ENCODE measurements at regions not wholly inside any gene's neighbourhood (a gene's known extent, or its start where the extent isn't known, plus 50 kb on each side); places are given as distances from the start of the nearest gene placed in this dataset.

- no peak for ATAC-seq
- Histone ChIP-seq H3K27ac (no peak overlapping the region), H3K4me1 (no peaks in the 10 kb centered on the region), H3K4me3 (no peak overlapping the region), H3K4me2 (no peak overlapping the region), H3K9me3 (no peaks in the 10 kb centered on the region)
- CTCF ChIA-PET: no interaction called here
- DNase-seq (ENCODE audit: low read depth in 1 of 2, low spot score in 1 of 2): no peak
- TF ChIP-seq MAFK (IDR thresholded peaks at IDR 0.05; ENCODE audit: partially characterized antibody) (peak; percentile 15), JUN (IDR thresholded peaks at IDR 0.05) (no peak), CHD4 (IDR thresholded peaks at IDR 0.05; ENCODE audit: borderline replicate concordance) (no peak), USF2 (IDR thresholded peaks at IDR 0.05) (no peak), ZC3H11A (IDR thresholded peaks at IDR 0.05) (no peak), CTCF (IDR thresholded peaks at IDR 0.05) (no peak), BHLHE40 (IDR thresholded peaks at IDR 0.05; ENCODE audit: low read depth, low read length) (no peak), NPAS2 (CRISPR knock-in tag; IDR thresholded peaks at IDR 0.05; ENCODE audit: borderline replicate concordance) (no peak)
- WGBS (ENCODE audit: missing lambda C conversion rate): 58% methylated on average over 1 of the region's 1 CpG
- FAIRE-seq: no peak
- POLR2A ChIA-PET: no interaction called here
Observed at GRCh38 chr10:10118131-10118530, 899.5 kb upstream of the CELF2 start.

GRCh38 chr10:10120671-10121070 lies 897.0 kb upstream of the CELF2 start:
- Histone ChIP-seq H3K4me1 (no peaks in the 10 kb centered on the region), H3K27ac (no peak overlapping the region), H3K4me2 (no peak overlapping the region), H3K4me3 (no peak overlapping the region), H3K9me3 (no peaks in the 10 kb centered on the region)
- no peak for DNase-seq (ENCODE audit: low read depth in 1 of 2, low spot score in 1 of 2)
- no peak for ATAC-seq
- no peak for FAIRE-seq
- POLR2A ChIA-PET: no interaction called here
- 0% methylated on average over 3 of the region's 3 CpGs for WGBS (ENCODE audit: missing lambda C conversion rate)
- CTCF ChIA-PET: no interaction called here
- TF ChIP-seq JUNB (IDR thresholded peaks at IDR 0.05) (no peak), BHLHE40 (IDR thresholded peaks at IDR 0.05; ENCODE audit: low read depth, low read length) (no peak), HES2 (IDR thresholded peaks at IDR 0.05) (no peak), ZNF302 (CRISPR knock-in tag; IDR thresholded peaks at IDR 0.05) (no peak), RFX5 (IDR thresholded peaks at IDR 0.05) (no peak), HOXB5 (CRISPR knock-in tag; IDR thresholded peaks at IDR 0.05) (no peak), CEBPB (IDR thresholded peaks at IDR 0.05) (no peak), RAD21 (conservative IDR thresholded peaks at IDR 0.05 in 1 of 2, IDR thresholded peaks at IDR 0.05 in 1 of 2) (no peak), TFCP2L1 (CRISPR knock-in tag; IDR thresholded peaks at IDR 0.05) (no peak)

GRCh38 chr10:10125676-10126075 lies 892.0 kb upstream of the CELF2 start:
- no peaks in the 10 kb centered on the region for H3K4me1 ChIP-seq
- H3K4me3 ChIP-seq: no peak overlapping the region
- ChIA-PET POLR2A (no interaction called here), CTCF (no interaction called here)
- no peaks in the 10 kb centered on the region for H3K9me3 ChIP-seq
- FAIRE-seq: no peak
- DNase-seq (ENCODE audit: low read depth in 1 of 2, low spot score in 1 of 2): no peak
- ATAC-seq: no peak
- no peak overlapping the region for H3K4me2 ChIP-seq
- 13% methylated on average over 4 of the region's 4 CpGs for WGBS (ENCODE audit: missing lambda C conversion rate)
- H3K27ac ChIP-seq: no peak overlapping the region
- no peak for TF ChIP-seq BHLHE40 (IDR thresholded peaks at IDR 0.05; ENCODE audit: low read depth, low read length)
- TF ChIP-seq ZC3H11A (IDR thresholded peaks at IDR 0.05): no peak
- TF ChIP-seq SMC3 (IDR thresholded peaks at IDR 0.05): no peak
- no peak for TF ChIP-seq RARB (CRISPR knock-in tag; IDR thresholded peaks at IDR 0.05)
- no peak for TF ChIP-seq ATOH8 (CRISPR knock-in tag; IDR thresholded peaks at IDR 0.05; ENCODE audit: low read depth)
- no peak for TF ChIP-seq CHD4 (IDR thresholded peaks at IDR 0.05; ENCODE audit: borderline replicate concordance)
- TF ChIP-seq REST (IDR thresholded peaks at IDR 0.05): no peak
- no peak for TF ChIP-seq CHD2 (IDR thresholded peaks at IDR 0.05; ENCODE audit: low read length, partially characterized antibody)
- no peak for TF ChIP-seq RFX5 (IDR thresholded peaks at IDR 0.05)
- no peak for TF ChIP-seq TFCP2L1 (CRISPR knock-in tag; IDR thresholded peaks at IDR 0.05)
- no peak for TF ChIP-seq RNF2 (IDR thresholded peaks at IDR 0.05; ENCODE audit: borderline replicate concordance, low read depth)
- TF ChIP-seq ELK1 (IDR thresholded peaks at IDR 0.05; ENCODE audit: low read depth, low read length): no peak
- TF ChIP-seq POLR2AphosphoS2 (conservative IDR thresholded peaks at IDR 0.05; ENCODE audit: low read length): no peak
